NT2/D1 (cell line): ENCODE measurements at regions not wholly inside any gene's neighbourhood (a gene's known extent, or its start where the extent isn't known, plus 50 kb on each side); places are given as distances from the start of the nearest gene placed in this dataset.

Experiments
- SUZ12 ChIP-seq: IDR thresholded peaks from 2 replicates; pipeline ENCODE4 v1.6.1; 2011; ENCODE audit not compliant: insufficient read length, insufficient read depth; ENCODE audit errors: extremely low read depth
- ZNF274 ChIP-seq: IDR thresholded peaks from 2 replicates; pipeline ENCODE4 v1.6.1; 2011; ENCODE audit warnings: mild to moderate bottlenecking, low read depth, low read length

- no peak for TF ChIP-seq ZNF274
- TF ChIP-seq SUZ12, result no peak
Measured at GRCh38 chr22:23521441-23522113, 58.5 kb downstream of the IGLL1 start.
